HG02678 (cell line): ENCODE measurements at regions not wholly inside any gene's neighbourhood (a gene's known extent, or its start where the extent isn't known, plus 50 kb on each side); places are given as distances from the start of the nearest gene placed in this dataset.

ENCODE experiments used
- ATAC-seq: cut with Tn5 transposase; IDR thresholded peaks from one replicate; pipeline ENCODE4 v1.9.1; 2021; ENCODE audit warnings: mild to moderate bottlenecking, moderate library complexity; ENCODE audit not compliant: unreplicated experiment

- ATAC-seq = no peak
Measured at GRCh38 chr18:1995041-1995612, 576.2 kb downstream of the METTL4 start.

- no peak for ATAC-seq
Measured at GRCh38 chr18:1998121-1998520, 573.2 kb downstream of the METTL4 start.

GRCh38 chr18:1999387-1999786, 571.9 kb downstream of the METTL4 start:
- no peak for ATAC-seq

- ATAC-seq = no peak
Measured at GRCh38 chr18:2002151-2002550, 569.2 kb downstream of the METTL4 start.

GRCh38 chr18:2002604-2003003, 568.7 kb downstream of the METTL4 start:
- no peak for ATAC-seq

GRCh38 chr18:2009942-2010697, 561.2 kb downstream of the METTL4 start:
- no peak for ATAC-seq

GRCh38 chr18:2027016-2027415, 544.3 kb downstream of the METTL4 start:
- ATAC-seq = no peak

GRCh38 chr18:2027756-2028155, 543.5 kb downstream of the METTL4 start:
- ATAC-seq = no peak

- no peak for ATAC-seq
Measured at GRCh38 chr18:2028986-2029385, 542.3 kb downstream of the METTL4 start.

GRCh38 chr18:2030647-2031046, 540.7 kb downstream of the METTL4 start:
- ATAC-seq = no peak

- ATAC-seq = no peak
Measured at GRCh38 chr18:2032036-2032435, 539.3 kb downstream of the METTL4 start.

- ATAC-seq = no peak
Measured at GRCh38 chr18:2035056-2035455, 536.2 kb downstream of the METTL4 start.

GRCh38 chr18:2036086-2036485, 535.2 kb downstream of the METTL4 start:
- ATAC-seq = no peak

- ATAC-seq = no peak
Measured at GRCh38 chr18:2040279-2040678, 531.0 kb downstream of the METTL4 start.

- ATAC-seq = no peak
Measured at GRCh38 chr18:2049986-2050385, 521.3 kb downstream of the METTL4 start.

- ATAC-seq = no peak
Measured at GRCh38 chr18:2050702-2051201, 520.6 kb downstream of the METTL4 start.

- ATAC-seq = no peak
Measured at GRCh38 chr18:2053490-2054089, 517.7 kb downstream of the METTL4 start.

- ATAC-seq = no peak
Measured at GRCh38 chr18:2059336-2059735, 512.0 kb downstream of the METTL4 start.

GRCh38 chr18:2060086-2060485, 511.2 kb downstream of the METTL4 start:
- no peak for ATAC-seq

GRCh38 chr18:2070631-2071030, 500.7 kb downstream of the METTL4 start:
- no peak for ATAC-seq

- no peak for ATAC-seq
Measured at GRCh38 chr18:2075499-2075898, 495.8 kb downstream of the METTL4 start.

- no peak for ATAC-seq
Measured at GRCh38 chr18:2082676-2083075, 488.6 kb downstream of the METTL4 start.
